OCI-LY1 (cell line): ENCODE measurements at regions not wholly inside any gene's neighbourhood (a gene's known extent, or its start where the extent isn't known, plus 50 kb on each side); places are given as distances from the start of the nearest gene placed in this dataset.

Source experiments
- CTCF ChIP-seq: fragments of 200-600 bp; sonication (generic), shearing (Covaris generic); IDR thresholded peaks from 2 replicates; pipeline ENCODE4 v1.5.1; 2017; ENCODE audit warnings: mild to moderate bottlenecking, antibody characterized with exemption, low read length, moderate library complexity, mixed read lengths
- EZH2 ChIP-seq: fragments of 200-600 bp; sonication (generic), shearing (Covaris generic); IDR thresholded peaks from 2 replicates; pipeline ENCODE4 v1.8.0; 2017; ENCODE audit warnings: borderline replicate concordance, mixed run types, mild to moderate bottlenecking, antibody characterized with exemption, low read length, moderate library complexity, mixed read lengths

- TF ChIP-seq CTCF (no peak), EZH2 (no peak)
Observed at GRCh38 chr13:31556376-31556775, 182.9 kb upstream of the RXFP2 start.
